NCI-H1048 (cell line): ENCODE measurements at regions not wholly inside any gene's neighbourhood (a gene's known extent, or its start where the extent isn't known, plus 50 kb on each side); places are given as distances from the start of the nearest gene placed in this dataset.

Experiments used
- DNase-seq: peaks from one replicate; lab custom pipeline; 2025; lab: John Stamatoyannopoulos, UW

GRCh38 chr6:14455876-14456648, 338.5 kb downstream of the CD83 start:
- no peak for DNase-seq

- no peak for DNase-seq
Measured at GRCh38 chr6:14456941-14457340, 339.4 kb downstream of the CD83 start.

DNA sequence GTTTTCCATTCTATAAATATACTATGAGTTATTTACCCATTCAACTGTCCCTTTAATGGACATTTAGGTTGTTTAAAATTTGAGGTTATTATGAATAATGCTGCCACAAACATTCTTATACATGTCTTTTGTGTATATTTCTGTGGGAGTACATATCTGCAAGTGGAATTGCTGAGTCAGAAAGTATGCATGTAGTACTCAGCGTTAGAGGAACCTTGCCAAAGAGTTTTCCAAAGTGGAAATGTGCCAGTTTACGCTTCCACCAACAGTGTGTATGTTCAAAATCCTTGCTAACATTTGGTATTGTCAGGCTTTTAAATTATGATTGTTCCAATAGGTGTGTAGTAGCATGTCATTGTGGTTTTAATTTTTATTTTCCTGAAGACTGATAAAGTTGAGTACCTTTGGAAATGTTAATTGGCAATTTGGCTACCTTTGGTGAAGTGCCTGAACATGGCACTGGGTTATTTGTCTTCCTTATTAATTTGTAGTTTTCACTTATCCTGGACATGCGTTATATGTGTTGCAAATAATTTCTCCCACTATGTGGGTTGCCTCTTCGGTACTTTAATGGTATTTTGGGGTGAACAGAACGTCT, 341.2 kb downstream of the CD83 start:
- no peak for DNase-seq

DNA sequence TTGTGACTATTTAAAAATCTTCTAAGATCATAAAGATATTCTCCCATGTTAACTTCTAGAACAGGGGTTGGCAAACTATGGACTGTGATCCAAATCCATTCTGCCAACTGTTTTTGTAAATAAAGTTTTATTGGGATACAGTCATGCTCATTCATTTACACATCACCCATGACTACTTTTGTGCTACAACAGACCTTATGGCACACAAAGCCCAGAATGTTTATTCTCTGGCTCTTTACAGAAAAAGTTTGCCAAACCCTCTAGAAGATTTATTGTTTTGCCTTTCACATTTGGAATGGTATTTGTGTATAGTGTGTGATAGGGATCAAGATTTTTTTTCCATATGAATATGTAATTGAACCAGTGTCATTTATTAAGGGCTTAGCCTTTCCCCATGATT, 341.7 kb downstream of the CD83 start:
- no peak for DNase-seq

GRCh38 chr6:14460556-14460955, 343.0 kb downstream of the CD83 start:
- DNase-seq: no peak

GRCh38 chr6:14462135-14462534, 344.6 kb downstream of the CD83 start:
- no peak for DNase-seq

DNA sequence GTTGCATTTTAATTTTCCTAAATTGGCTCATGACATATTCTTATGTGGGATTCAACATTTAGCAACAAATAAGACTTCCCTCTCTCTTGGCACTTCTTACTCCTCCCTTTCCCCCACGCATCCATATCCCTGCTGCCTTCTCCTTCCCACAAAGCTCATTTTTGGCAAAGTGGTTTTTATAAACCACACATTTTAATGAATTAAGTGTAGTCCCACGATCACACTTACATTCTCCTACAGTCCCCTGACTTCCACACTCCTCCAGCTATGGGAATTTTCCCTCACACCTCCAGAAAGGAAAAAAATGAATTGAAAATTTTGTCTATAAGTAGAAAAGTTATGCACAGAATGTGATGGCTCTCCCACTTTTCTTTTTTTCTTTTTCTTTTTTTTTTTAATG, 345.0 kb downstream of the CD83 start:
- DNase-seq: no peak

GRCh38 chr6:14463110-14463509, 345.5 kb downstream of the CD83 start:
- no peak for DNase-seq

DNA sequence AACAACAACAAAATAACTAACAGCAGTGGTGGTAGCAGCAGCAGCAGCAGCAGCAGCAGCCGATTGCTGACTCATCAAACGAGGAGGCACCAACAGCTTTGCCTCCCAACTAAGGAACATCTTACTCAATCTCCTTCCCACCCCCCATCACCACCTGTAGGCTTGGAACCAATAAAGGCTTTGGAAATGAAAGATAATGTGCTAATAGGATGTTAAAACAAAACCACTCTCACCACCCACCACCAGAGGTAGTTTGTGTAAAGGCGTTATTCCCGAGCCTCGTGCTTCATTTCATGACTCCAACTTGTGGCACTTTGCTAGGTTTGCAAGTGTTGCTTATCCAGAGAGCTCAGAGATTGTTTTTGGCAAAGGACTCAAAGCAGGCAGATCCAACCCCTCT, 346.5 kb downstream of the CD83 start:
- no peak for DNase-seq

- no peak for DNase-seq
Measured at GRCh38 chr6:14464716-14465115, 347.1 kb downstream of the CD83 start.

- DNase-seq: no peak
Measured at GRCh38 chr6:14466278-14466677, 348.7 kb downstream of the CD83 start.

GRCh38 chr6:14467591-14467990, 350.0 kb downstream of the CD83 start:
- DNase-seq: no peak

DNA sequence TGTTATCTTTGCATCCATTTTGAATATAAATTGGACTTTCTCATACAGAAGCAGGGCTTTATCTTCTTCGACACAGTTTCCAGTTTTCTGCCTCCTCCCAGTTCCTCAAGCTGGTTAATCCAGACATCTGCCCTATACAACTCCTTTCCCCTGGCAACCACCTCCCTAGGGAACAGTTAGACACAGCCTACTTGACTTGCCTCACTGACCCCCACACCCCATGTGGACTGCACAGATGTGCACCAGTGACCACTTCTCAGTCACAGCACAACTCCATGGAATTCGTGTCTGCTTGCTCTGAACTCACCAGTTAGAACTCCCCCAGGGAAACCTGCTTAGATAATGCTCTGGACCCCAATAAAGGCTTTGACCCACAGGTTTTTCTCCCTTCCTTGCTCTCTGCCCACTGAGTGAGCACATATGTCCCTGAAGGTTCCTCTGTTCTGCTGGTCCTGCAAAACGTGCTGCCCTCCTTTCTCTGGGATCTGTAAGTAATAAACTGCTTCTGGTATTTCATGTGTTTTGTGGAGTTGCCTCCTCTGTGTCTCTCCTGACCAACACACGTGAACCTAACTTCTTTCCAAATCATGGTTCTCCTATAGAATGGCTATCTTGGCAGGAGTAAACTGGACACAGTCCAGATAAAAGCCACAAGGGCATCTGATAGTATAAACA, 351.2 kb downstream of the CD83 start:
- no peak for DNase-seq

DNA sequence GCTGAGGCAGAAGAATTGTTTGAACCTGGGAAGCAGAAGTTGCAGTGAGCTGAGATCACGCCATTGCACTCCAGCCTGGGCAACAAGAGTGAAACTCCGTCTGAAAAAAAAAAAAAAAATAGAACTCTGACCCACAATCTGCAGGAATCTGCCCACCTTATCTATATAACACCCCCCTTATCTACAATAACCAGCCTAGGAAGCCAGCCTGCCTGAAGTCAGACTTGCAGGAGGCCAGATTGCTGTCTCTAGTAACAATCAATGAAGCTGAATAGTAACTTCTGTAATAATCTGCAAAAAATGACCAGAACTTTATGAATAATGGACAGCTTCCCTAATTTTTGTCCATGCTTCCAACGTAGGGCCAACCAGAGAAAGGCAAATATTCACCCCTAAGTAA, 352.5 kb downstream of the CD83 start:
- no peak for DNase-seq

DNA sequence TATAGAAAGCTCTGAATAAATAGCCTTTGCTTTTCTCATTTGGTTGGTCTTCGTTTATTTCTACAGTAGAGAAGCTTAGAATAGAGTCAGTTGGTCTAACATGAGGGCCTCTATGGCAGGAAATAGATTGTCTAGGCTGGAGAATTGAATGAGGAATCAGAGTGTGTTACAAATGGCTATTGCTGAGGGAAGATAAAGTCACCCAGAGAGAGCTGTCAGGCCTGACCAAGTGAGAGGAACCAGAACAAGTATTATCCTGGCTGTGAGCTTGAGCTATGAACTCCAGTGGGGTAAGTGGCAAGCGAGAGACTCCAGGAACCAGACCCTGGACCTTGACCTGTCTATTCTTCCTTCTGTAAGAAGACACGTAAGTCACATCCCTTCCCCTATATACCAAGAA, 353.1 kb downstream of the CD83 start:
- no peak for DNase-seq

GRCh38 chr6:14472255-14472985, 354.8 kb downstream of the CD83 start:
- no peak for DNase-seq

- DNase-seq: no peak
Measured at GRCh38 chr6:14472986-14473337, 355.4 kb downstream of the CD83 start.

GRCh38 chr6:14474816-14475215, 357.2 kb downstream of the CD83 start:
- no peak for DNase-seq

GRCh38 chr6:14475306-14475705, 357.7 kb downstream of the CD83 start:
- DNase-seq: no peak

DNA sequence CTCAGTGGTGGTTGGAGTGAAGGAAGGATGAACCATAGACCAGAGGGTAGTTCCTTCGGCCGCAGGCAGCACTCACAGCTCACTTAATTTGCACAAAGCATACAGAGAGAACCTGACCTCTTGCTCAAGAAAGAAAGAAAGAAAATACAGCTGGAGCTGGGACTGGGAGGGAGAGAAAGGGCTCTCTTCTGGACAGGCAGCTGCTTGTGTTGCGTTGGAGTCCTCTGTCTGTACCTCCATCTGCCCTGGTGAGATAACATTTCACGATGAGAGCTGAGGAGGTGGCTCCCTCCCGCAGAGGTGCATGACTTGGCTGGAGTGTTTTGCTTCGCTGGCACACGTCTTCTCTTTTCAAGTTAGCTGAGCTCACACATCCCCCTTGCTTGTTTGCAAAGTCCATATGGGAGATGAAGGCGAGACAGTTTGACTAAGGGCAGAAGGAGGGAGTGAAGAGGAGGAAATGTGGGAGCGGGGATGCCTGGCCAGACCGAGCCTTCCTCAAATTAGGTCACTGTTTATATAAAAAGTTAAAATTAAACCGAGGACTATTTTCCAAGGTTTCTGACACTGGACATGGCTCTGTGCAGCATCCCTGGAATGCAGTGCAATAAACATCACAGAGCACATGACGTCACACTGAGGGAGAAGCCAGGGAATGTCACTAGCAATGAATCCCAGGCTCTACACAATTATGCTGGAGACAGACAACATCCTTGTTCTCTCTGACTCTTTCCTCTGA, 359.4 kb downstream of the CD83 start:
- no peak for DNase-seq

GRCh38 chr6:14477559-14477958, 360.0 kb downstream of the CD83 start:
- DNase-seq: no peak
